Cardiac fibroblast (primary cell): ENCODE measurements at regions not wholly inside any gene's neighbourhood (a gene's known extent, or its start where the extent isn't known, plus 50 kb on each side); places are given as distances from the start of the nearest gene placed in this dataset.

Source experiments
- DNase-seq, 2 donors: peaks; one replicate each; pipeline versions ENCODE4 v3.0.0 to v3.0.0-alpha.2; 2010; ENCODE audit warnings: low read depth in 2 of 2
- H3K4me3 ChIP-seq, 2 donors: replicated peaks in 1 of 2; 1 replicate in 1 of 2; 2 replicates in 1 of 2; pipeline ENCODE4 v1.5.1; 2011; ENCODE audit warnings: low read depth in 2 of 2, low read length in 2 of 2, mild to moderate bottlenecking in 2 of 2, moderate library complexity in 1 of 2
- TF ChIP-seq, protein P1 (sequence below): IDR thresholded peaks from one replicate; pipeline ENCODE4 v1.5.1; 2011; ENCODE audit warnings: low read depth, mild to moderate bottlenecking, low read length, inconsistent platforms

DNA sequence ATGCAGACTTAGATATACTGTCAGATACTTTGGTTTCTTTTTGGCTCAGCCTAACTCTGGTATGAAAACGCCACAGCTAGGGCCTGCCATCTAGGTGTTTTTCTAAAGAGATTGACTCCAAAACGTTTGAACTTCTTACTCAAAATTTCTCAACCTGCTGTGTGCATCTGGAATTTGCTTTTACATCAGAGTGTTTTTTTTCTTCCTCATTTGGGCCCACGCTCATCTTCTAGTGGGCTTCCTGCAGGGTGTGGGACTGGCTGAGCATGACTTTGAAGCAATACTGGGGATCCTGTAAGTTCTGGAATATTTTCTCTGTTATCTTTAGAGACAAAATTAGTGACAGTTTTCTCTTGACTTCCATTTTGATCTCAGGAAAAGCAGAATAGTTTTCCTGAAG, 117.8 kb downstream of the NR1D2 start:
- H3K4me3 ChIP-seq = no peak overlapping the region
- TF ChIP-seq, protein P1, sequence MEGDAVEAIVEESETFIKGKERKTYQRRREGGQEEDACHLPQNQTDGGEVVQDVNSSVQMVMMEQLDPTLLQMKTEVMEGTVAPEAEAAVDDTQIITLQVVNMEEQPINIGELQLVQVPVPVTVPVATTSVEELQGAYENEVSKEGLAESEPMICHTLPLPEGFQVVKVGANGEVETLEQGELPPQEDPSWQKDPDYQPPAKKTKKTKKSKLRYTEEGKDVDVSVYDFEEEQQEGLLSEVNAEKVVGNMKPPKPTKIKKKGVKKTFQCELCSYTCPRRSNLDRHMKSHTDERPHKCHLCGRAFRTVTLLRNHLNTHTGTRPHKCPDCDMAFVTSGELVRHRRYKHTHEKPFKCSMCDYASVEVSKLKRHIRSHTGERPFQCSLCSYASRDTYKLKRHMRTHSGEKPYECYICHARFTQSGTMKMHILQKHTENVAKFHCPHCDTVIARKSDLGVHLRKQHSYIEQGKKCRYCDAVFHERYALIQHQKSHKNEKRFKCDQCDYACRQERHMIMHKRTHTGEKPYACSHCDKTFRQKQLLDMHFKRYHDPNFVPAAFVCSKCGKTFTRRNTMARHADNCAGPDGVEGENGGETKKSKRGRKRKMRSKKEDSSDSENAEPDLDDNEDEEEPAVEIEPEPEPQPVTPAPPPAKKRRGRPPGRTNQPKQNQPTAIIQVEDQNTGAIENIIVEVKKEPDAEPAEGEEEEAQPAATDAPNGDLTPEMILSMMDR = no peak
- no peak for DNase-seq
